ENCODE measurements at regions not wholly inside any gene's neighbourhood (a gene's known extent, or its start where the extent isn't known, plus 50 kb on each side); places are given as distances from the start of the nearest gene placed in this dataset.

DNA sequence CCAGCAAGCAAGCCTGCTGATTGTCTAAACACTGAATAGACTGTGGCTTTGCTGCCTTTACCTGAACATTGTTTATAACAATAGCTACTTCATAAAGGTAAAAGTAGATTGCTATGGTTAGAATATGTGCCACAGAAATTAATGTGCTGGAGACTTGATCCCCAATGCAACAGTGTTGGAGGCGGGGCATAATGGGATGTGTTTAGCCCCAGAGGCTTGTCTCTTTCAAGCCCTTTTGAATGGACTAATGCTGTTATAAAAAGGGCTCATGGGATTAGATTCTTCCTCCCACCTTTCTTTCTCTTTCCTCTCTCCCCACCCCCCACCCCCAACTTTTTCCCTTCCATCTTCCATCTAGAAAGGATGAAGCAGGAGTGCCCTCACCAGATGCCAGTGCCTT lies 80.2 kb upstream of the PPP2R5A start:
- TF ChIP-seq EP300 (IDR thresholded peaks at IDR 0.05; ENCODE audit: borderline replicate concordance) (no peak), EGR1 (IDR thresholded peaks at IDR 0.05) (no peak), NFIC (IDR thresholded peaks at IDR 0.05) (no peak), RAD21 (IDR thresholded peaks at IDR 0.05; ENCODE audit: low read depth) (no peak), CEBPB (IDR thresholded peaks at IDR 0.05) (no peak), TAF1 (IDR thresholded peaks at IDR 0.05; ENCODE audit: low read depth) (no peak), TEAD4 (IDR thresholded peaks at IDR 0.05) (no peak), YY1 (IDR thresholded peaks at IDR 0.05; ENCODE audit: low read depth) (no peak), FOXM1 (IDR thresholded peaks at IDR 0.05; ENCODE audit: borderline replicate concordance, low read depth) (no peak), CREB1 (IDR thresholded peaks at IDR 0.05; ENCODE audit: low read depth) (no peak), ZBTB7A (IDR thresholded peaks at IDR 0.05; ENCODE audit: low read depth) (no peak), TCF12 (IDR thresholded peaks at IDR 0.05; ENCODE audit: low read depth) (no peak)
- TF ChIP-seq, protein P1, sequence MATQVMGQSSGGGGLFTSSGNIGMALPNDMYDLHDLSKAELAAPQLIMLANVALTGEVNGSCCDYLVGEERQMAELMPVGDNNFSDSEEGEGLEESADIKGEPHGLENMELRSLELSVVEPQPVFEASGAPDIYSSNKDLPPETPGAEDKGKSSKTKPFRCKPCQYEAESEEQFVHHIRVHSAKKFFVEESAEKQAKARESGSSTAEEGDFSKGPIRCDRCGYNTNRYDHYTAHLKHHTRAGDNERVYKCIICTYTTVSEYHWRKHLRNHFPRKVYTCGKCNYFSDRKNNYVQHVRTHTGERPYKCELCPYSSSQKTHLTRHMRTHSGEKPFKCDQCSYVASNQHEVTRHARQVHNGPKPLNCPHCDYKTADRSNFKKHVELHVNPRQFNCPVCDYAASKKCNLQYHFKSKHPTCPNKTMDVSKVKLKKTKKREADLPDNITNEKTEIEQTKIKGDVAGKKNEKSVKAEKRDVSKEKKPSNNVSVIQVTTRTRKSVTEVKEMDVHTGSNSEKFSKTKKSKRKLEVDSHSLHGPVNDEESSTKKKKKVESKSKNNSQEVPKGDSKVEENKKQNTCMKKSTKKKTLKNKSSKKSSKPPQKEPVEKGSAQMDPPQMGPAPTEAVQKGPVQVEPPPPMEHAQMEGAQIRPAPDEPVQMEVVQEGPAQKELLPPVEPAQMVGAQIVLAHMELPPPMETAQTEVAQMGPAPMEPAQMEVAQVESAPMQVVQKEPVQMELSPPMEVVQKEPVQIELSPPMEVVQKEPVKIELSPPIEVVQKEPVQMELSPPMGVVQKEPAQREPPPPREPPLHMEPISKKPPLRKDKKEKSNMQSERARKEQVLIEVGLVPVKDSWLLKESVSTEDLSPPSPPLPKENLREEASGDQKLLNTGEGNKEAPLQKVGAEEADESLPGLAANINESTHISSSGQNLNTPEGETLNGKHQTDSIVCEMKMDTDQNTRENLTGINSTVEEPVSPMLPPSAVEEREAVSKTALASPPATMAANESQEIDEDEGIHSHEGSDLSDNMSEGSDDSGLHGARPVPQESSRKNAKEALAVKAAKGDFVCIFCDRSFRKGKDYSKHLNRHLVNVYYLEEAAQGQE (IDR thresholded peaks at IDR 0.05; ENCODE audit: low read depth) = no peak
- TF ChIP-seq, protein P2, sequence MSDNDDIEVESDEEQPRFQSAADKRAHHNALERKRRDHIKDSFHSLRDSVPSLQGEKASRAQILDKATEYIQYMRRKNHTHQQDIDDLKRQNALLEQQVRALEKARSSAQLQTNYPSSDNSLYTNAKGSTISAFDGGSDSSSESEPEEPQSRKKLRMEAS (IDR thresholded peaks at IDR 0.05) = no peak
